ELF-1 (cell line): ENCODE measurements at regions not wholly inside any gene's neighbourhood (a gene's known extent, or its start where the extent isn't known, plus 50 kb on each side); places are given as distances from the start of the nearest gene placed in this dataset.
A peak's percentile ranks its signal among the peaks of the same experiment; 100 is the strongest.

Experiments
- DNase-seq: peaks from one replicate; pipeline ENCODE4 v3.0.0-alpha.2; 2016; ENCODE audit warnings: low read depth, low spot score

DNA sequence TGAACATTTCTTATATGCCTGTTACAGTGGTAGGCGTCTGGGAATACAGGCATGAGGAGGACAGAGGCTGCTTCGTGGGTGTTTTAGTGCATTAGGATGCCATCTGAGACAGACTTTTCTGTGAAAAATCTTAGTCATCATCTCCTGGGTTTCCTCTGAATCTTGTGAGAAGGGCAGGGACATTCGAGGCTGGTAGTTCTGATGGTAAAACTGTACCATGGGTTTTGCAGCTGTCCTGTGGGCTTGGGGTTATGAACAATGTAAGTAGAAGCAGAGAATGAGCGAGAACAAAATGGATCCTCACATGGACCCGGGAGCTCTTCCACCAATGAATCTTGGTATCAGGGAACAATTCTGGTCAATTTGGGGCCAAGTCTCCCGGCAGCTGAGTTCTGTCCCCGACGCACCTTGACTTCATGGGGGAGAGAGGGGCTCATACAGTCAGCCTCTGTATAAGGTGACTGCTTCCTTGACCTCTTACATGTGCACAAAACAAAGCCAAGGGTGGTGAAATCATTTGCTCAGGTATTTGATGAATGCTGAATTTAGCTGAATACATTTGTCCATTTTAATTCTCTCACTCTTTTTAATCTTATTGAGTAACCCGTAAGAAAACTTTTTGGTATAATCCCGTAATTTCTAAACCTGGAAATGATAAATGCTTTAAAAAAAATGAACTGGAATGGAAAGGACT is 63.6 kb upstream of the ERRFI1 start:
- no peak for DNase-seq

- DNase-seq: no peak
Observed at GRCh38 chr1:8086055-8086454, 59.9 kb upstream of the ERRFI1 start.

GRCh38 chr1:8084913-8085312 is 58.8 kb upstream of the ERRFI1 start:
- DNase-seq: no peak

DNA sequence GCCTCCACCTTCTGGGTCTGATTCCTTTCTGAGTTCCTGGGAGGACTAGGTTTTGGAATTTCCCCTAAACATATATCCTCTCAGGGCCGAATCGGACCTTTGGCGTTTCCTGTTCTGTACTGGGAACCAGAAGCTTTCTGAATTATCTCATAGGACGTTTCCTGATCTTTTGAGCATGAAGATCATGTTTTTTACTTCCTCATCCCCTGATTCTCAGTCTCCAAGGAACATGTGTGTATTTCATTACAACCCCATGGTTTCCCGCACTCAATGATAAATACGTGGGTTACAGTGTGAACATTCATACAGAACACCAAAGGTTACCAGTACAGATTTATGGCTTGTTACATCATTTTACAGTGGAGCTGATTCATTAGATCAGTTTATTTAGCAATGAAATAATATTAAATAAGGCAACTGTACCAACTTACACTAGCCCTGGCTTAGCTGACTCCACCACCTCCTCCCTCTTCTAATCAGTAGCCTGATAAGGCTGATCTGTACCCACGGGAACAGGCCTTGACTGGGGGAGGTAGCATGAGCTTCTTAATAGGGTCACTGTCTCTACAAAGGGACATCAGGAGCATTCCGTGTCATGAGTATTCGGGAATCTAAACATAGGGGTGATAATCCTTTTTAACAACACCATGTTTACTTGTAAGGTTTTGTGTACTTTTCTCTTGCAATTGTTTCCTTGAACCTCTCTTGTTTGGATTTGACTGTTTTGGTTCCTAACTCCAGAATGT is 57.8 kb upstream of the ERRFI1 start:
- no peak for DNase-seq

- DNase-seq: no peak
Observed at GRCh38 chr1:8082945-8083344, 56.8 kb upstream of the ERRFI1 start.

DNA sequence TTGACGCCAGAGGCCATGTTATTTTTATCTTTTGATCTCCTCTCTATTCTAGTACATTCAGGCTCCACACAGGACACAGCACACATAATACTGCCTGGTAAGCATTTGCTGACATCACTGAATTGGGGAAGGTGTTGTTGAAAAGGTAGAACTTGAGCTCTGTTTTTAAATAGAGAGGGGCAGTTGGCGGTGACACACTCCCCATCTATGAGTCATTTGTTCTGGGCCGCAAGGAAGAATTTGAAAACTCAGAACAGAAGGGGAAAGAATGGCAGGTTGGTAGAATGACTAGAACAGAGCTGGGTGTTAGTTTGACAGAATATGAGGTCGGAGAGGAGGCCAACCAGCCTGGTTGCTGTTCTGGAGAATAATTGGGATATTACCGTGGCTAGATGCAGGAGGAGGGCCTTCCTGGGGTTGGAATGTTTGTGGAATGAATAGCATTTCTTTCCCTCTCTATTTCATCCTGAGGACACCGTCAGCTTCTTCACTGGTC is 52.1 kb upstream of the ERRFI1 start:
- peak; percentile 64 for DNase-seq

DNA sequence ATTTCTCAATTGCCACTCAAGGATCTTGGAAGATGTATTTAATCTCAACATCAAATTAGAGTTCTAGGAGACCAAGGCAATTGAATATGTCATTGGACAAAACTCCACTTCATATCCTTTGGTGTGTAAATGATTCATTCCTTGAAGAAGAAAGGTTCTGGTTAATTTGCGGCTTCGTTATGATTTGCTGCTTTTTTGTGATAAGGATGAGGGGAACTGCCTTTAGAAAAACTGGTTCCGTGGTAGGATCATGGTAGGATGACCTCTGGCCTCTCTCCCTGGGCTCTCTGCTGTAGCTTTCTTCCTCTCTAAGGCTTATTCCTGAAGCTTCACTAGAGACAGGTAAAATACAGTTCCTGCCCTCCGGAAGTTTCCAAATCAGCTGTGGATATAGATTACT is 51.5 kb upstream of the ERRFI1 start:
- DNase-seq: no peak

- DNase-seq: peak; percentile 74
Observed at GRCh38 chr1:8077120-8077573, 51.0 kb upstream of the ERRFI1 start.

GRCh38 chr1:8076176-8076575 is 50.1 kb upstream of the ERRFI1 start:
- DNase-seq: no peak
